ENCODE measurements at regions not wholly inside any gene's neighbourhood (a gene's known extent, or its start where the extent isn't known, plus 50 kb on each side); places are given as distances from the start of the nearest gene placed in this dataset.

DNA sequence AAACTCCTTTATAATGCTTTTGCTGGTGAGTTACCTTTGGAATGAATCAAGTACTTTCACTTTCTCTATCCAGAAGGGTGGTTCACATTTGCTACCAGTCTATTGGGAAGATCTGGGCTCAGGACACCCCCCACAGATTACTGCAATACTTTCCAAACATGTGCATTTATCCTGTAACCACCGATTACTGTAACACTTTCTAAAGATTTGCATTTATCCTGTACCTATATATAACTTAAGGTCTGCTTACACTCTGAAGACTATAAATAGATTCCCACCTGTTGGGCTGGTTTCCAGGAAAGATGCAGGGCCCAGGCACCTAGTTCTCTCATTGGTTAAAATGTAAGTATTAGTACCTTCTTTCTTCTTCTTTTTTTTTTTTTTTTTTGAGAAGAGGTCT, 113.0 kb upstream of the NEDD4L start:
- H3K4me3 ChIP-seq = no peak overlapping the region
- H3K4me1 ChIP-seq (ENCODE audit: low read depth) = peaks cover 3% of the 10 kb centered on the region
- no peak overlapping the region for H3K27ac ChIP-seq
- H3K27me3 ChIP-seq = no peaks in the 10 kb centered on the region
- no peak for DNase-seq (ENCODE audit: low read depth in 1 of 2, low spot score in 1 of 2)
- no peaks in the 10 kb centered on the region for H3K36me3 ChIP-seq
- no peaks in the 10 kb centered on the region for H3K9me3 ChIP-seq (ENCODE audit: low read depth)
- TF ChIP-seq, protein P1, sequence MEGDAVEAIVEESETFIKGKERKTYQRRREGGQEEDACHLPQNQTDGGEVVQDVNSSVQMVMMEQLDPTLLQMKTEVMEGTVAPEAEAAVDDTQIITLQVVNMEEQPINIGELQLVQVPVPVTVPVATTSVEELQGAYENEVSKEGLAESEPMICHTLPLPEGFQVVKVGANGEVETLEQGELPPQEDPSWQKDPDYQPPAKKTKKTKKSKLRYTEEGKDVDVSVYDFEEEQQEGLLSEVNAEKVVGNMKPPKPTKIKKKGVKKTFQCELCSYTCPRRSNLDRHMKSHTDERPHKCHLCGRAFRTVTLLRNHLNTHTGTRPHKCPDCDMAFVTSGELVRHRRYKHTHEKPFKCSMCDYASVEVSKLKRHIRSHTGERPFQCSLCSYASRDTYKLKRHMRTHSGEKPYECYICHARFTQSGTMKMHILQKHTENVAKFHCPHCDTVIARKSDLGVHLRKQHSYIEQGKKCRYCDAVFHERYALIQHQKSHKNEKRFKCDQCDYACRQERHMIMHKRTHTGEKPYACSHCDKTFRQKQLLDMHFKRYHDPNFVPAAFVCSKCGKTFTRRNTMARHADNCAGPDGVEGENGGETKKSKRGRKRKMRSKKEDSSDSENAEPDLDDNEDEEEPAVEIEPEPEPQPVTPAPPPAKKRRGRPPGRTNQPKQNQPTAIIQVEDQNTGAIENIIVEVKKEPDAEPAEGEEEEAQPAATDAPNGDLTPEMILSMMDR (IDR thresholded peaks at IDR 0.05; ENCODE audit: low read depth, low read length) = no peak

DNA sequence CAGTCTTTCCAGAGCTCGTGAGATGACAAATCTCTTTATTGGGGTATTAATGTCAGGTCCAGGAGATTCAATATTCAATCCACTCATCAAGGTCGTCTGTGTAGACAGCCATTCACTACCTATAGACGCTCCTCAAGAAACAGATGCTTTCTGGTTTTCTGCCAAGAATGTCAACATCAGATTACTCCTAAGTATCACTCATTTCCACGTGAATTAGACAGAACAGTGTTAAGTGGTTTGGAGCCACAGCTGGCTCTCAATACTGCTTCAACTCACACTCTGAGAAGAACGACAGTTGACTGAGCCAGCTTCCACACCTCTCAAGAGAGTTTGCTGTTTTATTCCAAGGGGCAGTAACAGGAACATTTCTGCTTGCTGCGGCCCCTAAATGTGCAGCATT, 113.5 kb upstream of the NEDD4L start:
- H3K36me3 ChIP-seq = no peaks in the 10 kb centered on the region
- TF ChIP-seq, protein P1 (IDR thresholded peaks at IDR 0.05; ENCODE audit: low read depth, low read length) = no peak
- no peak for DNase-seq (ENCODE audit: low read depth in 1 of 2, low spot score in 1 of 2)
- peaks cover 3% of the 10 kb centered on the region for H3K4me1 ChIP-seq (ENCODE audit: low read depth)
- H3K9me3 ChIP-seq (ENCODE audit: low read depth) = no peaks in the 10 kb centered on the region
- H3K27ac ChIP-seq = no peak overlapping the region
- no peak overlapping the region for H3K4me3 ChIP-seq
- no peaks in the 10 kb centered on the region for H3K27me3 ChIP-seq

DNA sequence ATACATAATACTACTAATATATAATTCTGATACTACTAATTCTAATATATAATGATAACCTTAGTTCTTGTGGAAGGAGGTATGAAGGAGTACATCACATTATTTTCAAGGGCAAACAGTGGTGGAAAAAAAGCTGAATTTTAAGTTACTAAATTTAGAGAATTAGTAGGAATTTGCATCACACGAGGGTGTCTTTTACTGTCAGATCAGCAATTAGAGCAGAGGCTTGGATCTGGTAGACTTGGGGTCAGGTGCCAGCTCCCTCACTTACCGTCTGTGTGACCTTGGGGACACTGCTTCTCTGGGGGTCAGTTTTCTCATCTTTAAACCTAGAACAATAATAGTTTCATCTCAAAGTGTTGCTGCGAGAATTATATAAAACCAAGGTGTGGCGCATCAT, 114.1 kb upstream of the NEDD4L start:
- TF ChIP-seq, protein P1 (IDR thresholded peaks at IDR 0.05; ENCODE audit: low read depth, low read length) = no peak
- no peaks in the 10 kb centered on the region for H3K27me3 ChIP-seq
- DNase-seq (ENCODE audit: low read depth in 1 of 2, low spot score in 1 of 2) = no peak

DNA sequence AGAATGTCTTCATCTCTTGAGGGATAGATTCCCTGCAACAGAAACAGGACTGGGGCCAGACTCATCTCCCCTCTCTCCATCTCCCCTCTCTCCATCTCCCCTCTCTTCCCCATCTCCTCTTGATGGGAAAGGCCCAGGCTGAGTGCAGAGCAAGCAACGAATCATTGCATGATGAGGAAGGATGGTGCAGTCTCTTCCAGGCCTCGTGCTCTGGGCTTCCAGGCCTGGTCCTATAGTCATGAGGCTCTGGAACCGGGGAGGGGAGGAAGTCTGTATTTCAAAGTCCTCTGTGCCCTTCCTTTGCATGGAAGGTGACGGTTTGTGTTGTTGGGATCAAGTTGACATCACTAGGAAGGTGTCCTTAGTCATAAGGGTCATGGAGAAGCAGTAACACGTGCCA, 115.6 kb upstream of the NEDD4L start:
- H3K36me3 ChIP-seq = no peaks in the 10 kb centered on the region
- TF ChIP-seq, protein P1 (IDR thresholded peaks at IDR 0.05; ENCODE audit: low read depth, low read length) = no peak
- no peak overlapping the region for H3K4me3 ChIP-seq
- no peaks in the 10 kb centered on the region for H3K9me3 ChIP-seq (ENCODE audit: low read depth)
- H3K4me1 ChIP-seq (ENCODE audit: low read depth) = peaks cover 3% of the 10 kb centered on the region
- no peak for DNase-seq (ENCODE audit: low read depth in 1 of 2, low spot score in 1 of 2)
- H3K27me3 ChIP-seq = no peaks in the 10 kb centered on the region
- no peak overlapping the region for H3K27ac ChIP-seq

More for the DNA sequence above, 114.1 kb upstream of the NEDD4L start:
- H3K36me3 ChIP-seq = no peaks in the 10 kb centered on the region
- no peaks in the 10 kb centered on the region for H3K9me3 ChIP-seq (ENCODE audit: low read depth)
- no peak overlapping the region for H3K4me3 ChIP-seq
- peaks cover 3% of the 10 kb centered on the region for H3K4me1 ChIP-seq (ENCODE audit: low read depth)
- no peak overlapping the region for H3K27ac ChIP-seq

DNA sequence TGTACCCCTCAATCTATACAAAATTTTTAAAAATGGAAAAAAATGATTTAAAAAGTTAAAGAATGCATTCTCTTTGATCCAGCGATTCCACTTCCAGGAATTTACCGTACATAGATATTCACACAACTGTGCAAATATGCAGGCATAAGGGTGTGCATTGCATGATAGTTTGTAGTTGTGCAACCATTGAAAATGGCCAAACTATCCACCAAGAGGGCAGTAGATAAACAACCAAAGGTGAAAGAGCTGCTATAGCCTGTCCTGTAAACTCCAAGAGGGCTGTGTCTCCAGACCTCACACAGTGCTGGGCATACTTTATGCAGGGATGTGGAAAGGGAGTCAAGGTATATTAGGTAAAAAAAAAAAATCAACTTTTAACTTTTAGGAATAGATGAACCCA, 116.5 kb upstream of the NEDD4L start:
- Histone ChIP-seq H3K27ac (no peak overlapping the region), H3K9me3 (ENCODE audit: low read depth) (no peaks in the 10 kb centered on the region), H3K27me3 (no peaks in the 10 kb centered on the region), H3K4me1 (ENCODE audit: low read depth) (peaks cover 3% of the 10 kb centered on the region), H3K4me3 (no peak overlapping the region), H3K36me3 (no peaks in the 10 kb centered on the region)
- TF ChIP-seq, protein P1 (IDR thresholded peaks at IDR 0.05; ENCODE audit: low read depth, low read length) = no peak
- DNase-seq (ENCODE audit: low read depth in 1 of 2, low spot score in 1 of 2) = no peak

DNA sequence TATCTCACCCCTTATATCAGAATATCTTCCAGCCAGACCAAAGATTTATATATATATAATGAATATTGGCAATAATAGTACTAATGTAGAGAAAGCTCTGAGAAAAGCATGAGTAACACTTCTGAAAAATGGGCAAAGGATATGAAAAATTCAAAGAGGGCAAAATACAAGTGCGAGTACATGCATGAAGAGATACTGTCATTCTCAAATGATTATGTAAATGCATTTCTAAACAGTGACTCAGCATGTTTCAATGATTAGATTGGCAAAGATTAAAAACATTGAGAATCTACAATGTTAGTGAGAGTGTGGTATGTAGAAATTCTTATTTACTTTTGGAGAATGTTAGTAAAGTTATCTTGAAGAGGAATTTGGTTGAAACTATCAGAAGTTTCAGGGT, 118.3 kb upstream of the NEDD4L start:
- Histone ChIP-seq H3K9me3 (ENCODE audit: low read depth) (no peaks in the 10 kb centered on the region), H3K27me3 (no peaks in the 10 kb centered on the region), H3K27ac (no peak overlapping the region), H3K4me3 (no peak overlapping the region), H3K4me1 (ENCODE audit: low read depth) (no peaks in the 10 kb centered on the region), H3K36me3 (no peaks in the 10 kb centered on the region)
- DNase-seq (ENCODE audit: low read depth in 1 of 2, low spot score in 1 of 2) = peak in 1 of 2 donors; percentile 10
- TF ChIP-seq, protein P1 (IDR thresholded peaks at IDR 0.05; ENCODE audit: low read depth, low read length) = no peak
